Ovary (tissue), 7 donors: ENCODE measurements at regions not wholly inside any gene's neighbourhood (a gene's known extent, or its start where the extent isn't known, plus 50 kb on each side); places are given as distances from the start of the nearest gene placed in this dataset.

Experiments used
- DNase-seq, 5 donors: peaks; one replicate each; pipeline ENCODE4 v3.0.0-alpha.2; 2019 to 2020
- H3K27ac ChIP-seq, 2 donors: fragments of 200-600 bp; one replicate each; pipeline versions ENCODE4 v1.5.1 to v1.8.0; 2019 to 2022
- H3K27me3 ChIP-seq: fragments of 200-600 bp; one replicate; pipeline ENCODE4 v1.8.0; 2022
- H3K36me3 ChIP-seq: fragments of 200-600 bp; sonication (generic); one replicate; pipeline ENCODE4 v1.5.1; 2019
- H3K4me1 ChIP-seq: one replicate; pipeline ENCODE4 v1.8.1; 2013; ENCODE audit warnings: mild to moderate bottlenecking, moderate library complexity; ENCODE audit not compliant: insufficient read depth
- H3K4me3 ChIP-seq: fragments of 200-600 bp; sonication (generic); one replicate; pipeline ENCODE4 v1.5.1; 2017
- H3K9me3 ChIP-seq, 2 donors: fragments of 200-600 bp in 1 of 2; sonication (generic) in 1 of 2; one replicate each; pipeline versions ENCODE4 v1.5.1 to v1.8.1; 2013 to 2019; ENCODE audit warnings: mild to moderate bottlenecking in 1 of 2, moderate library complexity in 1 of 2
- CTCF ChIP-seq, 3 donors: fragments of 450-650 bp in 2 of 3; fragments of 200-600 bp in 1 of 3; IDR thresholded peaks; one replicate each; pipeline versions ENCODE4 v1.5.1 to v1.8.0; 2016 to 2022; ENCODE audit warnings: antibody characterized with exemption in 3 of 3, mild to moderate bottlenecking in 1 of 3
- EP300 ChIP-seq: sonication (generic); formaldehyde crosslinking; IDR thresholded peaks from one replicate; pipeline ENCODE4 v1.6.1; 2017; ENCODE audit warnings: antibody characterized with exemption
- POLR2A ChIP-seq: fragments of 450-650 bp; IDR thresholded peaks from one replicate; pipeline ENCODE4 v1.6.1; 2017; ENCODE audit warnings: antibody characterized with exemption, mild to moderate bottlenecking, moderate library complexity
- WGBS, 3 donors: extraction: QIAGEN DNeasy Blood & Tissue Kit in 1 of 3; methylation state at CpG; one replicate each; pipeline versions ENCODE4 v1.1.5 to v1.1.7; 2013 to 2017; 5-methylcytosine and 5-hydroxymethylcytosine counted together
- intact Hi-C, 4 donors: fragments of 100-400 bp; cut with DNase I; formaldehyde crosslinking; loops; one replicate each; pipeline versions ENCODE4 v1.11.0 to v1.15.1; 2022 to 2023
- donor health status: DM: no; HTN: no; CAD: no; lungs with moderate emphysema.
- donor health status: DM: no; HTN: no; CAD: no.
- donor health status: Bipolar disorder and iron deficiency.
- donor health status: DM: no; HTN: no; CAD: no.
- donor health status: DM: yes; HTN: yes; CAD: no.

DNA sequence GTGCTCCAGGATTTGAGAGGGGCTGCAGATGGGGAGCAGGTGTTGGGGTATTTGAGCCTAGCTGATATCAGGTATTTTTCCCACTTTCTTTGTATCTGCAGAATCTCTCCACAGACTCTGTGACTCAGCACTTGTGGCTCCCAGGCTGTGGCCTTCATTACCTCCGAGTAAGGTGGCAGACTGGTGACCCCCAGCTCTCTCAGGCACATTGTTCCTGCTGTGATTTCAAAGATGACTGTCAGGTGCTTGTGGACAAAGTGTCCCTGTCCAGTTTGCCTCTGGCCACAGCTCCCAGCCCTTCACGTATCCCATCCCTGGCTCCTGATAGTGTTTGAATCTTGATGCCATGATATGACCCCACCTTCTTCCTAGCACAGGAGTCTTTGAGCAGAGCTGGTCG is 396.8 kb upstream of the PODXL start:
- TF ChIP-seq POLR2A: no peak
- no peak for TF ChIP-seq CTCF (IDR thresholded peaks at IDR 0.05)
- no peak for TF ChIP-seq EP300
- 59 to 68% (median 66%) methylated on average over 3 of the region's 3 CpGs for WGBS, 3 donors
- H3K27ac ChIP-seq: no peak overlapping the region
- no peaks in the 10 kb centered on the region for H3K4me1 ChIP-seq
- no peaks in the 10 kb centered on the region for H3K9me3 ChIP-seq
- H3K36me3 ChIP-seq: no peaks in the 10 kb centered on the region
- no peak for DNase-seq
- intact Hi-C loops: no loop called here
- no peak overlapping the region for H3K4me3 ChIP-seq
- no peaks in the 10 kb centered on the region for H3K27me3 ChIP-seq

- intact Hi-C loops: no loop called here
- H3K27ac ChIP-seq: no peak overlapping the region
- no peaks in the 10 kb centered on the region for H3K9me3 ChIP-seq
- no peak for DNase-seq
- TF ChIP-seq POLR2A (no peak), CTCF (IDR thresholded peaks at IDR 0.05) (no peak), EP300 (no peak)
- 87 to 92% (median 91%) methylated on average over 8 of the region's 8 CpGs for WGBS, 3 donors
- H3K4me1 ChIP-seq: no peaks in the 10 kb centered on the region
- H3K4me3 ChIP-seq: no peak overlapping the region
- H3K27me3 ChIP-seq: no peaks in the 10 kb centered on the region
- H3K36me3 ChIP-seq: no peaks in the 10 kb centered on the region
Observed at GRCh38 chr7:131952365-131952764, 395.9 kb upstream of the PODXL start.

DNA sequence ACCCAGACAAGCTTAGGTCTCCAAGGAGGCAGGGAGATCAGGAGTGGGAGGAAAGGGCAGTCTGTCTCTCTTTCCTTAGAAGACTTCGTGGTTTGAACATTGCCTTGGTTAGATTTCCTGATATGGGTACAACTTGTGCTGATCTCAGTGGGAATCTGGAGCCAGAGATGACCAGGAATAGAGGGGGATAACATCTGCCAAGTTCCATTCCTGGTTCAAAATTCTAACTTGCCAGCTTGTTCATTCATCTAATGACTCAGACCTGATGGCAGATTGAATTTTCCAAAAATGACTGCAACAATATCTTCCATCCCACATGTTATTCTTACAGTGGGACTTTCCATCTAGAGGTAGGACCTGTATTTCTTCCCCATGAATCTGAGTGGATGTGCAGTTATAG is 394.3 kb upstream of the PODXL start:
- intact Hi-C loops: no loop called here
- H3K4me1 ChIP-seq: no peaks in the 10 kb centered on the region
- H3K27ac ChIP-seq: no peak overlapping the region

DNA sequence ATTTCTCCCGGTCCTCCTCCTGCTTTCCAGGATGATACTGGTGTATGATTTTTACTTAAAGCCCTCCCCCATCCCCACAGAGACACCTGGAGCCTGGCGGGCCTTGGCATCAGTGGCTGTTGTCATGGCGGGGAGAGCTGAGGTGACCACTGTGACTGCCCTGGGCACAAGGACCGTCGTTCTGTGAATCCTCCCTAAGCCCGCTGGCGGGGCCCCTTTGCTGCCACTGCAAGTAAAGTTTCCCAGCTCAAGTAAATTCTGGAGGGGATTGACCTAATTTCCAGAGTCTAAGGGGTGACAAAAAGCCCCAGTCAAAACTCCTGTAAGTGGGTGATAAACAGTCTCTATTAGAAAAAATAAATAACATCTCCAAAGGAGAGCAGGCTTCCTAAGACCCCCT is 393.2 kb upstream of the PODXL start:
- no peak for DNase-seq
- no peaks in the 10 kb centered on the region for H3K9me3 ChIP-seq
- 61 to 80% (median 72%) methylated on average over 7 of the region's 7 CpGs for WGBS, 3 donors
- no peak overlapping the region for H3K27ac ChIP-seq
- intact Hi-C loops: loop anchor here (10.0 kb wide), 3 partner anchors 365 to 635 kb away; partner anchors contain the start of gene PLXNA4 (in 1 of the 4)
- H3K4me3 ChIP-seq: no peak overlapping the region
- peaks cover 3% of the 10 kb centered on the region for H3K4me1 ChIP-seq
- H3K36me3 ChIP-seq: no peaks in the 10 kb centered on the region
- no peaks in the 10 kb centered on the region for H3K27me3 ChIP-seq
- TF ChIP-seq POLR2A (no peak), CTCF (IDR thresholded peaks at IDR 0.05) (no peak), EP300 (no peak)

More for the DNA sequence above, 394.3 kb upstream of the PODXL start:
- Histone ChIP-seq H3K9me3 (no peaks in the 10 kb centered on the region), H3K4me3 (no peak overlapping the region), H3K36me3 (no peaks in the 10 kb centered on the region), H3K27me3 (no peaks in the 10 kb centered on the region)
- no peak for DNase-seq
- WGBS, 3 donors: 50 to 79% (median 51%) methylated on average over 1 of the region's 1 CpG
- TF ChIP-seq EP300 (no peak), POLR2A (no peak), CTCF (IDR thresholded peaks at IDR 0.05) (no peak)
